ENCODE measurements at regions not wholly inside any gene's neighbourhood (a gene's known extent, or its start where the extent isn't known, plus 50 kb on each side); places are given as distances from the start of the nearest gene placed in this dataset.

DNA sequence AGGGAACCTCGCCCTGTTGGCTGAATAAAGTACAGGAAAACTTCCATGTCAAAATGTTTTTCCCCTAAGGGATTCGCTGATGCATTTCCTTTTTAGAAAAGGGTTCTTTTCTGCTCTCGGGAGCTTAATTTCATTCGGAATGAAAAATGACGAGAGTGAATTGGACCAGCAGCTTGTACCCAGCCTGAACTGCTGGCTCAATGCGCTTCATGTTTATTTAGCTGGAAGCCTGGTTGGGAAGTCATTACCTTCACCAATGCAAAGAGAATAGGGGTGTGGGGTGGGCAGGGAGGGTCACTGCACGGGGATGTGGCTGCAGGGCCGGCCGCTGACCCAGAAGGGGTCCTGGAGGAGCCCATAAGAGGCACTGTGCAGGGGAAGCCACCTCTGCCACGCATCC, 207.7 kb downstream of the ENGASE start:
- H3K4me1 Mint-ChIP-seq: no peaks in the 10 kb centered on the region
- no peaks in the 10 kb centered on the region for H3K9me3 Mint-ChIP-seq
- H3K4me3 Mint-ChIP-seq: no peak overlapping the region
- H3K27me3 Mint-ChIP-seq: peaks cover 5% of the 10 kb centered on the region
- H3K27ac Mint-ChIP-seq: no peak overlapping the region
- H3K36me3 Mint-ChIP-seq: no peaks in the 10 kb centered on the region

DNA sequence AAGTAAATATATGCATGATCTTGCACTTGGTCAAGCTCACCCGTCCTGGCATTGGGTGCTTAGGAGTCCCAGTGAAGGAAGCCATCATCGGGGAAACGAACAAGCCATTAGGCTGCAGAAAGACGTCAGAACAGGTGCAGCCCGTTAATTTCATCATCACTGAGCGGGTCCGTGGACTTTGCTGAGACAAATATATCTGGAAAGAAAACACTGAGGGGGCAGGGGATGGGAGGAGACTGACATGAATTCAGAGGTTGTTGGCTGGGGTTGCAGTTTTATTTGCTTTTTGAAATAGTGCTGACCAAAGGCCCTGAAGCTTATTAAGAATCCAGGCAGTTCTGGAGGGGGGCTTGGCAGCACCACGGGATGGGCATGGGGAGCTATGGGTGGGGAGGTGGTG, 207.2 kb downstream of the ENGASE start:
- H3K36me3 Mint-ChIP-seq: no peaks in the 10 kb centered on the region
- H3K27ac Mint-ChIP-seq: no peak overlapping the region
- H3K27me3 Mint-ChIP-seq: peaks cover 5% of the 10 kb centered on the region
- H3K4me3 Mint-ChIP-seq: no peak overlapping the region
- H3K9me3 Mint-ChIP-seq: no peaks in the 10 kb centered on the region
- no peaks in the 10 kb centered on the region for H3K4me1 Mint-ChIP-seq

DNA sequence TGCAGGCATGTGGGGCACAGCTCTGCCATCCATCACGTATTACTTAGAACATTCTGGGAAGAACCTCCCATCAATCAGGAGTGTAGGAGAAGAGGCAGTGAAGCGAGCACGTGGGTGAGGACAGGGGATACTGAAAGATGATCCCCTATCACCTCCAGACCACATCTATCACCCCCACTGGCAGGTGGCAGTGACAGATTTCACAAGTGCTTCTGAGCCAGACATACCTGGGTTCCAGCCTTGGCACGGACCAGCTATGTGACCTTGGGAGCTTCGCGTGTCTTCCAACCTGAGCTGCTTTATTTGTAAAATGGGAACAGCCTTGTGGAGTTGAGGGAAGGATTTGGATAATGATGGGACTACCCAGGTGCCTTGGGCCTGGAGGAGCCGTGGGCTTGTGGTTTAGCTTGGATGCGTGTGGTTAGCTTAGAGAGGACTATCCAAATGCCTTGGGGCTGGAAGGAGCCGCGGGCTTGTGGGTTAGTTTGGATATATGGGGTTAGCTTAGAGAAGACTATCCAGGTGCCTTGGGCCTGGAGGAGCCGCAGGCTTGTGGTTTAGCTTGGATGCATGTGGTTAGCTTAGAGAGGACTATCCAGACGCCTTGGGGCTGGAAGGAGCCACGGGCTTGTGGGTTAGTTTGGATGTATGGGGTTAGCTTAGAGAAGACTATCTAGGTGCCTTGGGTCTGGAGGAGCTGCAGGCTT, 206.4 kb downstream of the ENGASE start:
- Mint-ChIP-seq H3K27ac (no peak overlapping the region), H3K36me3 (no peaks in the 10 kb centered on the region), H3K9me3 (no peaks in the 10 kb centered on the region), H3K4me3 (no peak overlapping the region), H3K4me1 (no peaks in the 10 kb centered on the region), H3K27me3 (peaks cover 5% of the 10 kb centered on the region)

DNA sequence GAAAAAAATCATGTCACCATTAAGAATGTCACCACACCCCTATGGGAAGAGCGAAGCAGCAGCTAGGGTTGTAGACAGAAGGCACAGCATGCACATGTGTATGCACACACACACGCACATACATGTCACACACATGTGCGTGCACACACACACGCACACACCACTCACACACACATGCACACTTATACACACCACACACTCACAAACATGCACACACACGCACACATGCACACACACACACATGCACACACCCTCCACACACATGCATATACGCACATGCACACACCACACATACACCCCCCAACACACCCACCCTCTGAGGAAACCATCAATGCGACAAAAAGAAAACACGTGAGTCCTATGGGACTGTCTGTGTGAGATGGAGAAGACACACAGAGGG, 205.4 kb downstream of the ENGASE start:
- H3K4me3 Mint-ChIP-seq: no peak overlapping the region
- H3K27me3 Mint-ChIP-seq: peaks cover 5% of the 10 kb centered on the region
- no peaks in the 10 kb centered on the region for H3K9me3 Mint-ChIP-seq
- no peak overlapping the region for H3K27ac Mint-ChIP-seq
- H3K4me1 Mint-ChIP-seq: no peaks in the 10 kb centered on the region
- no peaks in the 10 kb centered on the region for H3K36me3 Mint-ChIP-seq

DNA sequence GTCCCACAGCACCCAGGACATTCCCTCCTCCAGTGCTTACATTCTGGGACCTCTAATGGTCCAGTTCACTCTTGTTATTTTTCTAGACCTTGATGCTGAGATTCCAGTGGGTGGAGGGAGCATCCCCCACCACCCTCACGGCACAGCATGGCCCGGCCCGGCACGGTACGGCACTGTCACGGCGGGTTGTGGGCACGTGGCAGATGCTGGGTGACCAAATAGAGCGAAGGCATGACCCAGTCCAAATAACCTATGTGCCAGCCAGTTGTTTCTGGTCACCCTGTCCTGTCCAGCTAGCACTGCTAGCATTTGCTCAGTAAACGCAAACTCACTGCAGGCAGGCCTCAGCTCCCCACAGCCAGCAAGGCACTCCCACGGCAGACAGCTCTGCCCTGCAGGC, 204.7 kb downstream of the ENGASE start:
- no peaks in the 10 kb centered on the region for H3K4me1 Mint-ChIP-seq
- no peaks in the 10 kb centered on the region for H3K36me3 Mint-ChIP-seq
- H3K27ac Mint-ChIP-seq: no peak overlapping the region
- H3K27me3 Mint-ChIP-seq: peaks cover 5% of the 10 kb centered on the region
- no peaks in the 10 kb centered on the region for H3K9me3 Mint-ChIP-seq
- no peak overlapping the region for H3K4me3 Mint-ChIP-seq

DNA sequence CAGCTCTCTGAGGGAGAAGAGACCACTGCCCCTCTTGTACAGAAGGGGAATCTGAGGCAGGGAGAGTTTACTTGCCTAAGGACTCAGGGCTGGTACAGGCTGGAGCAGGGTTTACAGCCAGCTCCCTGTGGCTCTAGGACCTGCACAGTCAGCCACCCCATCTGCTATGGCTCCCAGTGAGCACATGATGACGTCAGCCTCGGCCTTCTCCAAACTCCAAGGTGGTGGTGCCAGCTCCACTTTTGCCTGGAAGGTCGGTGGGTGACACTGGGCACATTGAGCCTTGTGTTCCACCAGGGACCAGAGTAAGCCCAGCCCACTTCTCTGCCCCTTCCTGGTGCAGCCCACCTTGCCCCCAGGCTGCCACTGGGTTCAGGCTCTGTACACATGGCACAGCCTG, 202.2 kb downstream of the ENGASE start:
- no peaks in the 10 kb centered on the region for H3K36me3 Mint-ChIP-seq
- H3K4me3 Mint-ChIP-seq: no peak overlapping the region
- no peaks in the 10 kb centered on the region for H3K4me1 Mint-ChIP-seq
- H3K27me3 Mint-ChIP-seq: peaks cover 4% of the 10 kb centered on the region
- H3K27ac Mint-ChIP-seq: no peak overlapping the region
- H3K9me3 Mint-ChIP-seq: no peaks in the 10 kb centered on the region

DNA sequence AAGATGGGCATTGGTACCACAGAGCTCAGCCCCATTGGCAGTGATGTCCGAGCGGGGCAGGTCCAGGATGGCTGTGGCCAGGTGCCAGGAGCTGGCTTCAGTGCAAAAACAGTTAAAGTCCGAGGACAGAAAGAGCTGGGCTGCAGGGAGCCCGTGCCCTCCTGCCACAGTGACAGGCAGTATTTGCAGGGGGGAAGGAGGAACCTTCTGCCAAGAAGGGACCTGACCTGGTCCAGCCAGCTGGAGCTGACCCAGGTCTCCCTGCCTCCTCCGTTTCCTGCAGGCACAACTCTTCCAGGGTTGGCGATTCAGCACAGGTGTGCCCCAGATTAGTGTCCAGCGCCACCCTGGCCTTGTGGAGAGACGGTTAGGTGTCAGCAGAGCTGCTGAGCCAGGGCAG, 199.0 kb downstream of the ENGASE start:
- Mint-ChIP-seq H3K9me3 (no peaks in the 10 kb centered on the region), H3K4me3 (no peak overlapping the region), H3K36me3 (no peaks in the 10 kb centered on the region), H3K27ac (no peak overlapping the region), H3K4me1 (no peaks in the 10 kb centered on the region), H3K27me3 (peaks cover 5% of the 10 kb centered on the region)

DNA sequence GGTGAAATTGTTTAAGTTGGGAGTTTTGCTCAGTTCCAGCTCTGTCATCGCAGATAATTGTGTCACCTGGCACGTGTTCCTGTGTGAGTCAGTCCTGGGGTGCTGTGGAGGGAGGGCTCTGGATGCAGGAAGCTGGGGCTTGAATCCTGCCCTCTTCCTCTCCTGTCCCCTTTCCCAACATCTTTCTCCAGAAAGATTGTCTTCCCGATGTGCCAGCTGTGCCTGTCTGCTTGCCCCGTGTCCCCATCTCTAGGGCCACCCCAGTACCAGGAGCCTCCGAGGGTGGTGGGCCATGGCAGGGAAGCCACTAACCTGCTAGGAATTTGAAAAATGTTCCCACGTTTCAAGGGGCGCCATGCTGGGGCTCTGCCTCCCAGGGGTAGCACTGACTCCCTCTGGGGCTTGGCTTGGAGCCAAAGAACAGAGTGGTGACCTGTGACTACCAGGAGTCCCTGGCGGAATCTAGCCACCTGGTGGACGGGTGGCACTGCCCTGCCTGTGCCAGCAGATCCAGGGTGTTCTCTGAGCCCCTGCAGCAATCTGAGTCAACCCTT, 198.1 kb downstream of the ENGASE start:
- Mint-ChIP-seq H3K9me3 (no peaks in the 10 kb centered on the region), H3K27me3 (peaks cover 7% of the 10 kb centered on the region), H3K4me1 (no peaks in the 10 kb centered on the region), H3K27ac (no peak overlapping the region), H3K36me3 (no peaks in the 10 kb centered on the region), H3K4me3 (no peak overlapping the region)

DNA sequence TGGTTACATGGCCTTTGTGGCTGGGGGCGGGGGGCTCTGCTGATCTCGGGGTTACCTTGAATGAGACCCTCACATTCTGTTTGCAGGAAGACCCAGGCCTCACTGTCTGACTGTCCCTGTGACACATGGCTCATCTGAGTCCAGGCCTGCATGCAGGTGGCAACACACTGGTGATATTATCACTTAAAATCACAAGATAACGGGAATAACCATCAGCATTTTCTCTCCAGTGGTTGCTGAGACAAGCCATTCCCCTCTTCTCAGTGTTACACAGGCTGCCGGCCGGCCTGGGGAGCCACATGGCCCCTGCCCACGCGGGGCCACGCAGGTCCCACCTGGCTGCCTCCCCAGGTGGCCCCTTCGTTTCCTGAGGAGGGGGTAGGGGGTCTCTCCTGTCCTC, 197.6 kb downstream of the ENGASE start:
- Mint-ChIP-seq H3K9me3 (no peaks in the 10 kb centered on the region), H3K4me3 (no peak overlapping the region), H3K27ac (no peak overlapping the region), H3K36me3 (no peaks in the 10 kb centered on the region), H3K27me3 (peaks cover 7% of the 10 kb centered on the region), H3K4me1 (no peaks in the 10 kb centered on the region)

DNA sequence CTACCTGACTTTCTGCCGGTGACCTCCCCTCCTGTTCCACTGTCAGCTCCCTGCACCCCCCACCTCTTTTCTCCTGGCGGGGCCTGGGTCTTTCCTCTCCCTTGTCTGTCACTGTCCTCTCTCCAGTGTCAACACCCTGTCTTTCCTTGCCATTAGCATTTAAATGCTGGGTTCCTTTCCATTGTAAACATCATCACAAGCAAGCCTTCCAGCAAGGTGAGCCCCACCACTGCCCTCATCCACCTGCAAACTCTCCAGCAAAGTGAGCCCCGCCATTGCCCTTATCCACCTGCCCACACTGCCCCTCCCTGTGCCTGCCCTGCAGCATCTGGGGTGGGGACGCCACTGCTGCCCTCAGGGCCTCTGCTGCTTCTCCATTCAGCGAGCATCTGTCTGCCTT, 195.0 kb downstream of the ENGASE start:
- Mint-ChIP-seq H3K4me3 (no peak overlapping the region), H3K27ac (no peak overlapping the region), H3K9me3 (no peaks in the 10 kb centered on the region), H3K27me3 (peaks cover 7% of the 10 kb centered on the region), H3K36me3 (no peaks in the 10 kb centered on the region), H3K4me1 (no peaks in the 10 kb centered on the region)

DNA sequence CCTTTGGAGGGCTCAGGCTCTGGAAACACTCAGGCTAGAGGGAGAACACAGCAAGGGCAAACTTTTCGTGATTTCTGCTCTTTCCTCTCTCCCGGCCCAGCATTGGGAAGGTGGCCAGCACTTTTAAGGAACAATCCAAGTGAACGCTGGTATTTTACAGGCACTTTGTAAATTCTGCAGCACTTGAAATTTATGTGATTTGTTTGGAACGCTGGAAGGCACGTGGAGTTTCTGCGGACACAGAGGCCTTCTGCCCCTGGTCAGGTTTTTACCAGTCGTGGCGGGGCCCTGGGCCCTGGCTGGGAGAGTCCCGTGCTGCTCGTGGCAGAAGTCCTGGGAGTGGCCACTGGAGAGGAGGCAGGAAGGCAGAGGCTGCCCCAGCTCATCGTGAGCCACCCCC, 188.6 kb downstream of the ENGASE start:
- Mint-ChIP-seq H3K4me1 (no peaks in the 10 kb centered on the region), H3K27me3 (peaks cover under 1% of the 10 kb centered on the region)

DNA sequence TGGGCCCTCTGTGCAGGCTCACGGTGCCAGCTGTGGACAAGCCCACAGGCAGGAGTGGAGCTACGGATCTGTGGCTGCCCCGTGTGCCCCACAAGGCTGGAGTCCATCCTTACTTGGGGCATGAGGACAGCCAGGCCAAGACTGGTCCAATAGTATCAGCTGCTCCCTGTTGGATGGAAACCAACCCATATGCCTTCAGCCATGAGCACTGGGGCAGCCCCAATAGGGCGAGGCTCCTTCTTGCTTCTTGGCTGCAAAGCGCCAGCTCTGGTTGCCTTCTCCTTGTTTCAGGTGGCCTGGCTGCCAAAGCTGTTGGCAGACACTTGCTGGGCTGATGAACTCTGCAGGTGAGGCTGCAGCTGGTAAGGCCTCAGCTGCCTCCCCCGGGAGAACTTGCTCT, 188.0 kb downstream of the ENGASE start:
- Mint-ChIP-seq H3K4me1 (no peaks in the 10 kb centered on the region), H3K9me3 (no peaks in the 10 kb centered on the region), H3K27me3 (no peaks in the 10 kb centered on the region), H3K4me3 (no peak overlapping the region), H3K27ac (no peak overlapping the region), H3K36me3 (no peaks in the 10 kb centered on the region)

More for the DNA sequence above, 188.6 kb downstream of the ENGASE start:
- Mint-ChIP-seq H3K36me3 (no peaks in the 10 kb centered on the region), H3K9me3 (no peaks in the 10 kb centered on the region), H3K4me3 (no peak overlapping the region), H3K27ac (no peak overlapping the region)

DNA sequence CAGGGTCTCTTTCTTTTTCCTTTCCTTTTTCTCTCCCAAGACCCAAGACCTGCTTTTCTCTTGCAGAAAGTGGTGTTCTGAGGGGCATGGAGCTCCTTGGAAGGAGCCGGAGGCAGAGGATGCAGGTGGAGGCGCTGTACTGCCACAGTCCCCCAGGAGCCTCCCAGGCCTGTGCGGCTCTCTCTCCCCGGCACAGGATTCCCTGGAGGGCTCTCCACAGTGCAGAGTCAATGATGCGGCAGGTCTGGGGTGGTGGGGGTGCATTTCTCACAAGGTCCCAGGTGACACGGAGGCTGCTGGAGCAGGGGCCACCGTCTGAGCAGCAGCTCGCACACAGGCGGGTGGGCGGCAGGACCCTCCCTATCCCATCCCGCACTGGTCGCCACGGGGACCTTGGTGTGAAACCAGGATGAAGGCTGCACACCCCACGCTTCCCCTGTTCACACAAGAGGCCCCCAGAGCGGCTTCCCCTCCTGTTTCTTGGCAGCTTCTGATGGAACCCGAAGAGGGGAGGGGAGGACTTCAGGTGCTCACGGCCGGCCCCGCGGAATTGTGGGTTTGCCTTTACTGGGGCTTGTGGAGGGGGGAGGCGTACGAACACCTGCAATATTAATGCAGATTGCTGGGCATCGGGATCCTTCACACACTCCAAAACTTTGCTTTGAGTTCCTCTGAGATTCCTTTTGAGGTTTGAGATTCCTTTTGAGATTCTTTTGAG, 186.9 kb downstream of the ENGASE start:
- H3K9me3 Mint-ChIP-seq: no peaks in the 10 kb centered on the region
- H3K27me3 Mint-ChIP-seq: no peaks in the 10 kb centered on the region
- H3K4me3 Mint-ChIP-seq: no peak overlapping the region
- no peaks in the 10 kb centered on the region for H3K36me3 Mint-ChIP-seq
- no peaks in the 10 kb centered on the region for H3K4me1 Mint-ChIP-seq
- H3K27ac Mint-ChIP-seq: no peak overlapping the region

DNA sequence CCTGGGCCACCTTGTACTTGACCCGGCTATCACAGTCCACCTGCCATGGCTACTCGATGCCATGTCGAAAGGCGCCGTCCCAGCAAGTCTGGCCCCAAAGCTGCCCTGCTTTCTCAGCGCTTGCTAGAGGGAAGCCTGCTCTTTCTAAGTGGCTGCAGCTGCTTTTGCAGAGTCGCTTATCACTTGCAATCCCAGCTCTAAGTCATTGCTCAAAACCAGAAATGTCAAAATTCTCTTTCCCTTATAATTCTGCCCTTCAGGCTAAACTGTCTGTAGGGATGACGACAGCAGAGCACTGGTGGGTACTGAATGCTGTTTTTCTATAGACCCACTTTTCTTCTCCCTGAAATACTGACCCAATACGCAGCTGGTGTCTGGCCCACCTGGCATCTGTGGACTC, 184.2 kb downstream of the ENGASE start:
- Mint-ChIP-seq H3K36me3 (no peaks in the 10 kb centered on the region), H3K4me3 (no peak overlapping the region), H3K9me3 (no peaks in the 10 kb centered on the region), H3K27ac (no peak overlapping the region), H3K27me3 (peaks cover 3% of the 10 kb centered on the region), H3K4me1 (no peaks in the 10 kb centered on the region)

DNA sequence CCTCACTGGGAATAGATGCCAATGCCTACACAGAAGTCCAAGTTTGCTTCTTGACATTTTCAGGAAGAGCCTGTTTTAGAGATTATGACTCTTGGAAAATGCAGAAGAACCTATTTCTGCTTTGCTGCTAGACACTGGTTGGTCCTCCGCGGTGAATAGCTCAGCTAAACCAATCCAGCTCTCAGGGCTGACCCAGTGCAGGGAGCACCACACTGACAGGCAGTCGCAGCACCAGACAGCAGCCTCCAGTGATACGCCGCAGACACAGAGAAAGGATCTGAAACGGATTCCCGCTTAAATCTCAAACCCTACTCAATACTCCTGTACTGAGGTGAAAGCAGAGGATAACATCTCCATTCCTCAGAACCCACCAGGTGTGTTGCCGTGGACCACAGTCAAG, 183.4 kb downstream of the ENGASE start:
- no peaks in the 10 kb centered on the region for H3K9me3 Mint-ChIP-seq
- no peaks in the 10 kb centered on the region for H3K4me1 Mint-ChIP-seq
- H3K27me3 Mint-ChIP-seq: peaks cover 6% of the 10 kb centered on the region
- H3K36me3 Mint-ChIP-seq: no peaks in the 10 kb centered on the region
- H3K27ac Mint-ChIP-seq: no peak overlapping the region
- no peak overlapping the region for H3K4me3 Mint-ChIP-seq

DNA sequence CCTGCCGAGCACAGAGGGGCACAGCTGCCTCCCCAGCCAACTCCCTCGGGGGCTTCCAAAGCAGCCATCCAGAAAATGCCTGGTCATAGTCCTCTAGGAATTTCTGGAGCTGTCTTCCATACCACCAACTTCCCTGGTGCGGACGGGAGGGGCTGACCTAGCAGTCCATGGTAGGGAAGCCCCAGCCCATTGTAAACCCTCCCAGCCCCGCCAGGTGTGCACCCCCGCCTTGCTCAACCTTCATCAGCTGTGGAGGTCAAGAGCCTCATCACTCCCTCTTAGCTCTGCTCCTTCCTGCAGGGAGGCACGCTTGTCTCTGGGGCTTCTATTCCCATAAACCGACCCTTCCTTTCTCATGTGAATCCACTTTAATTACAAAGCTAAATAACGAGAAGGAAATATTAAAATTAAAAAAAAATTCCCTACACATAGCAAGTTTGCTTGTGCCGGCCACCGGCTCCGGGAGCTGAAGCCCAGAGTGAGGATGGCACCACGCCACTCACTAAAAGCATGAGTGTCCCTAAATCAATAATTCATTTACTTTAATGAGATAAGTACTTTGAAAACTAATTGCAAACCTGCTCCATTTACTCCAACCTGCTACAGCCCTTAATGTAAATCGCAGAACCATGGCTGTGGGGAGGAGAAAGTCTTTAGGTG, 181.4 kb downstream of the ENGASE start:
- no peaks in the 10 kb centered on the region for H3K9me3 Mint-ChIP-seq
- H3K27me3 Mint-ChIP-seq: peaks cover 16% of the 10 kb centered on the region
- no peak overlapping the region for H3K27ac Mint-ChIP-seq
- H3K4me1 Mint-ChIP-seq: no peaks in the 10 kb centered on the region
- no peaks in the 10 kb centered on the region for H3K36me3 Mint-ChIP-seq
- H3K4me3 Mint-ChIP-seq: no peak overlapping the region

Measured in activated naive CD4-positive, alpha-beta T cell treated with anti-CD3 and anti-CD28 coated beads, Interleukin-2, amount 50 U/mL, for 24 hours (primary cell).